Neural cell (in vitro differentiated cells): ENCODE measurements at regions not wholly inside any gene's neighbourhood (a gene's known extent, or its start where the extent isn't known, plus 50 kb on each side); places are given as distances from the start of the nearest gene placed in this dataset.

Experiments used
- H2AFZ ChIP-seq: fragments of 200-600, 300-800 bp; sonication (generic), shearing (Covaris generic); 2 replicates; pipeline ENCODE4 v1.6.0; 2014; ENCODE audit warnings: low read depth, mild to moderate bottlenecking, antibody characterized with exemption, low read length, moderate library complexity
- H3F3A ChIP-seq: fragments of 200-600 bp; shearing (Covaris generic); 2 replicates; pipeline ENCODE4 v1.6.1; 2016; ENCODE audit warnings: mild to moderate bottlenecking, moderate library complexity, mixed read lengths, antibody characterized with exemption, low read length; ENCODE audit not compliant: insufficient read depth, poor library complexity, severe bottlenecking
- H3K27ac ChIP-seq: fragments of 200-600, 300-800 bp; sonication (generic), shearing (Covaris generic); 2 replicates; pipeline ENCODE4 v1.5.1; 2014; ENCODE audit warnings: mild to moderate bottlenecking, low read length, moderate library complexity
- H3K27me3 ChIP-seq: fragments of 300-800, 200-600 bp; sonication (generic), shearing (Covaris generic); 2 replicates; pipeline ENCODE4 v1.6.0; 2014; ENCODE audit warnings: mild to moderate bottlenecking, low read depth, low read length, moderate library complexity; ENCODE audit not compliant: insufficient read depth
- H3K36me3 ChIP-seq: fragments of 300-800, 200-600 bp; sonication (generic), shearing (Covaris generic); 2 replicates; pipeline ENCODE4 v1.5.1; 2014; ENCODE audit warnings: mild to moderate bottlenecking, antibody characterized with exemption, low read length, moderate library complexity; ENCODE audit not compliant: insufficient read depth
- H3K4me2 ChIP-seq: fragments of 300-800, 200-600 bp; sonication (generic), shearing (Covaris generic); 2 replicates; pipeline ENCODE4 v1.6.0; 2014; ENCODE audit warnings: mild to moderate bottlenecking, low read length
- H3K4me3 ChIP-seq: fragments of 300-800, 200-600 bp; sonication (generic), shearing (Covaris generic); 2 replicates; pipeline ENCODE4 v1.5.1; 2014; ENCODE audit warnings: mild to moderate bottlenecking, low read length, moderate library complexity
- H3K79me2 ChIP-seq: fragments of 200-600 bp; shearing (Covaris generic); replicated peaks from 2 replicates; pipeline ENCODE4 v1.6.0; 2014; ENCODE audit warnings: mild to moderate bottlenecking, low read length, moderate library complexity; ENCODE audit not compliant: insufficient read depth
- H3K9ac ChIP-seq: fragments of 300-800, 200-600 bp; sonication (generic), shearing (Covaris generic); 2 replicates; pipeline ENCODE4 v1.6.1; 2016; ENCODE audit warnings: mild to moderate bottlenecking, low read length, mixed read lengths
- H3K9me2 ChIP-seq: fragments of 200-600 bp; shearing (Covaris generic); 2 replicates; pipeline ENCODE4 v1.6.1; 2016; ENCODE audit warnings: mild to moderate bottlenecking, low read length, mixed read lengths; ENCODE audit not compliant: insufficient read depth
- H3K9me3 ChIP-seq: fragments of 200-600, 300-800 bp; sonication (generic), shearing (Covaris generic); 2 replicates; pipeline ENCODE4 v1.6.1; 2016; ENCODE audit warnings: mild to moderate bottlenecking, mixed run types, low read length, moderate library complexity, mixed read lengths
- H4K20me1 ChIP-seq: fragments of 200-600 bp; shearing (Covaris generic); 2 replicates; pipeline ENCODE4 v1.6.1; 2016; ENCODE audit warnings: mild to moderate bottlenecking, mixed run types; ENCODE audit not compliant: insufficient read depth
- EP300 ChIP-seq: fragments of 450-650 bp; conservative IDR thresholded peaks from 2 replicates; pipeline ENCODE4 v1.6.1; 2014; ENCODE audit warnings: antibody characterized with exemption, mild to moderate bottlenecking, moderate library complexity; ENCODE audit not compliant: poor library complexity, severe bottlenecking
- EZH2 ChIP-seq: fragments of 200-600, 300-800 bp; shearing (Covaris generic), sonication (generic); IDR thresholded peaks from 2 replicates; pipeline ENCODE4 v1.6.1; 2014; ENCODE audit warnings: antibody characterized with exemption, low read length, borderline replicate concordance, mild to moderate bottlenecking; ENCODE audit not compliant: insufficient read depth, poor library complexity, severe bottlenecking
- MXI1 ChIP-seq: fragments of 450-650 bp; conservative IDR thresholded peaks from 2 replicates; pipeline ENCODE4 v1.6.1; 2014; ENCODE audit warnings: antibody characterized with exemption, mild to moderate bottlenecking; ENCODE audit not compliant: poor library complexity, severe bottlenecking
- POLR2AphosphoS5 ChIP-seq: IDR thresholded peaks from 2 replicates; pipeline ENCODE4 v1.6.1; 2012
- RAD21 ChIP-seq: fragments of 450-650 bp; conservative IDR thresholded peaks from 2 replicates; pipeline ENCODE4 v1.6.1; 2014; ENCODE audit warnings: antibody characterized with exemption, mild to moderate bottlenecking, moderate library complexity
- SMC3 ChIP-seq: fragments of 450-650 bp; conservative IDR thresholded peaks from 2 replicates; pipeline ENCODE4 v1.6.1; 2014; ENCODE audit warnings: antibody characterized with exemption, mild to moderate bottlenecking, moderate library complexity; ENCODE audit not compliant: poor library complexity
- TAF1 ChIP-seq: IDR thresholded peaks from 2 replicates; pipeline ENCODE4 v1.6.1; 2012; ENCODE audit warnings: low read depth
- TF ChIP-seq, protein P1 (sequence below): fragments of 450-650 bp; IDR thresholded peaks from 2 replicates; pipeline ENCODE4 v1.5.1; 2014; ENCODE audit warnings: antibody characterized with exemption, mild to moderate bottlenecking, moderate library complexity; ENCODE audit not compliant: poor library complexity, severe bottlenecking
- TF ChIP-seq, protein P2 (sequence below): IDR thresholded peaks from 2 replicates; pipeline ENCODE4 v1.6.1; 2012; ENCODE audit warnings: borderline replicate concordance

GRCh38 chr18:25814841-25815458, 275.5 kb downstream of the SS18 start:
- peak overlapping the region; percentile 54 for H3K27ac ChIP-seq
- no peaks in the 10 kb centered on the region for H3K9me3 ChIP-seq
- no peaks in the 10 kb centered on the region for H3K36me3 ChIP-seq
- peak overlapping the region; percentile 44 for H2AFZ ChIP-seq
- peak overlapping the region; percentile 41 for H3K4me3 ChIP-seq
- no peaks in the 10 kb centered on the region for H4K20me1 ChIP-seq
- peak overlapping the region; percentile 30 for H3K9ac ChIP-seq
- peak overlapping the region; percentile 46 for H3K4me2 ChIP-seq
- no peaks in the 10 kb centered on the region for H3K79me2 ChIP-seq
- H3K27me3 ChIP-seq, result no peaks in the 10 kb centered on the region
- no peak for TF ChIP-seq SMC3
- peak; percentile 50 for TF ChIP-seq EP300
- TF ChIP-seq, protein P1, sequence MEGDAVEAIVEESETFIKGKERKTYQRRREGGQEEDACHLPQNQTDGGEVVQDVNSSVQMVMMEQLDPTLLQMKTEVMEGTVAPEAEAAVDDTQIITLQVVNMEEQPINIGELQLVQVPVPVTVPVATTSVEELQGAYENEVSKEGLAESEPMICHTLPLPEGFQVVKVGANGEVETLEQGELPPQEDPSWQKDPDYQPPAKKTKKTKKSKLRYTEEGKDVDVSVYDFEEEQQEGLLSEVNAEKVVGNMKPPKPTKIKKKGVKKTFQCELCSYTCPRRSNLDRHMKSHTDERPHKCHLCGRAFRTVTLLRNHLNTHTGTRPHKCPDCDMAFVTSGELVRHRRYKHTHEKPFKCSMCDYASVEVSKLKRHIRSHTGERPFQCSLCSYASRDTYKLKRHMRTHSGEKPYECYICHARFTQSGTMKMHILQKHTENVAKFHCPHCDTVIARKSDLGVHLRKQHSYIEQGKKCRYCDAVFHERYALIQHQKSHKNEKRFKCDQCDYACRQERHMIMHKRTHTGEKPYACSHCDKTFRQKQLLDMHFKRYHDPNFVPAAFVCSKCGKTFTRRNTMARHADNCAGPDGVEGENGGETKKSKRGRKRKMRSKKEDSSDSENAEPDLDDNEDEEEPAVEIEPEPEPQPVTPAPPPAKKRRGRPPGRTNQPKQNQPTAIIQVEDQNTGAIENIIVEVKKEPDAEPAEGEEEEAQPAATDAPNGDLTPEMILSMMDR, result no peak
- no peak for TF ChIP-seq EZH2
- TF ChIP-seq, protein P2, sequence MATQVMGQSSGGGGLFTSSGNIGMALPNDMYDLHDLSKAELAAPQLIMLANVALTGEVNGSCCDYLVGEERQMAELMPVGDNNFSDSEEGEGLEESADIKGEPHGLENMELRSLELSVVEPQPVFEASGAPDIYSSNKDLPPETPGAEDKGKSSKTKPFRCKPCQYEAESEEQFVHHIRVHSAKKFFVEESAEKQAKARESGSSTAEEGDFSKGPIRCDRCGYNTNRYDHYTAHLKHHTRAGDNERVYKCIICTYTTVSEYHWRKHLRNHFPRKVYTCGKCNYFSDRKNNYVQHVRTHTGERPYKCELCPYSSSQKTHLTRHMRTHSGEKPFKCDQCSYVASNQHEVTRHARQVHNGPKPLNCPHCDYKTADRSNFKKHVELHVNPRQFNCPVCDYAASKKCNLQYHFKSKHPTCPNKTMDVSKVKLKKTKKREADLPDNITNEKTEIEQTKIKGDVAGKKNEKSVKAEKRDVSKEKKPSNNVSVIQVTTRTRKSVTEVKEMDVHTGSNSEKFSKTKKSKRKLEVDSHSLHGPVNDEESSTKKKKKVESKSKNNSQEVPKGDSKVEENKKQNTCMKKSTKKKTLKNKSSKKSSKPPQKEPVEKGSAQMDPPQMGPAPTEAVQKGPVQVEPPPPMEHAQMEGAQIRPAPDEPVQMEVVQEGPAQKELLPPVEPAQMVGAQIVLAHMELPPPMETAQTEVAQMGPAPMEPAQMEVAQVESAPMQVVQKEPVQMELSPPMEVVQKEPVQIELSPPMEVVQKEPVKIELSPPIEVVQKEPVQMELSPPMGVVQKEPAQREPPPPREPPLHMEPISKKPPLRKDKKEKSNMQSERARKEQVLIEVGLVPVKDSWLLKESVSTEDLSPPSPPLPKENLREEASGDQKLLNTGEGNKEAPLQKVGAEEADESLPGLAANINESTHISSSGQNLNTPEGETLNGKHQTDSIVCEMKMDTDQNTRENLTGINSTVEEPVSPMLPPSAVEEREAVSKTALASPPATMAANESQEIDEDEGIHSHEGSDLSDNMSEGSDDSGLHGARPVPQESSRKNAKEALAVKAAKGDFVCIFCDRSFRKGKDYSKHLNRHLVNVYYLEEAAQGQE, result no peak
- no peaks in the 10 kb centered on the region for H3F3A ChIP-seq
- H3K9me2 ChIP-seq, result no peaks in the 10 kb centered on the region

DNA sequence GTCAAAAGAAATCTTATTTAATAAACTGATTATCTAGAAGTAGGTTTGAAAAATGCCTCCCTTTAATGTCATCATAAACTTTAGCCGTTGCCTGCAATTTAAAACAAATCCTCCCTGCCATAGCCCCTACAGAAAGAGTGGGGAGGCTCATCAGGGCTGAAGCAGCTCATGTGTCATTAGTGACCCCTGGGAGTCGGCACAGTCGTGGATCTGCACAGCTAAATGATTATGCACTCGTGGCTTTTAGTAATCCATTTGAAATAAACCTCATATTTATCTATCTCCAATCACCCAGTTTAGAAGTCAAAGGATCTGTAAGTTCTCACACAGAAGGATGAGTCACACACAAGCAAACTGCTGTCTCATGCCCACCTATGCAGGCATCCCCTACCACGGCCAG, 277.3 kb downstream of the SS18 start:
- H3K27me3 ChIP-seq, result no peaks in the 10 kb centered on the region
- H3K9me2 ChIP-seq, result no peaks in the 10 kb centered on the region
- peak overlapping the region; percentile 28 for H3K4me2 ChIP-seq
- H3K36me3 ChIP-seq, result no peaks in the 10 kb centered on the region
- no peaks in the 10 kb centered on the region for H3K9me3 ChIP-seq
- H2AFZ ChIP-seq, result no peak overlapping the region
- H3F3A ChIP-seq, result no peaks in the 10 kb centered on the region
- no peak overlapping the region for H3K9ac ChIP-seq
- no peaks in the 10 kb centered on the region for H3K79me2 ChIP-seq
- H3K27ac ChIP-seq, result no peak overlapping the region
- TF ChIP-seq, protein P2, result no peak
- no peak for TF ChIP-seq EP300
- TF ChIP-seq EZH2, result no peak
- TF ChIP-seq, protein P1, result no peak
- no peak for TF ChIP-seq RAD21
- TF ChIP-seq SMC3, result no peak
- TF ChIP-seq TAF1, result no peak
- TF ChIP-seq POLR2AphosphoS5, result no peak
- no peak for TF ChIP-seq MXI1
- H4K20me1 ChIP-seq, result no peaks in the 10 kb centered on the region
- no peak overlapping the region for H3K4me3 ChIP-seq
